Uterus (tissue), 3 donors: ENCODE measurements at regions not wholly inside any gene's neighbourhood (a gene's known extent, or its start where the extent isn't known, plus 50 kb on each side); places are given as distances from the start of the nearest gene placed in this dataset.

Experiments used
- DNase-seq, 2 donors: peaks; one replicate each; pipeline ENCODE4 v3.0.0-alpha.2; 2019 to 2020
- H3K27ac ChIP-seq, 2 donors: fragments of 200-600 bp; sonication (generic); 1 replicate in 1 of 2; 2 replicates in 1 of 2; pipeline ENCODE4 v1.5.1; 2016 to 2018
- H3K27me3 ChIP-seq, 2 donors: fragments of 200-600 bp; sonication (generic); one replicate each; pipeline ENCODE4 v1.5.1; 2018 to 2019; ENCODE audit warnings: control low read depth in 1 of 2
- H3K36me3 ChIP-seq, 2 donors: fragments of 200-600 bp; sonication (generic); one replicate each; pipeline ENCODE4 v1.5.1; 2019; ENCODE audit warnings: control low read depth in 1 of 2
- H3K4me1 ChIP-seq, 2 donors: fragments of 200-600 bp; sonication (generic); one replicate each; pipeline ENCODE4 v1.5.1; 2018 to 2019; ENCODE audit warnings: control low read depth in 1 of 2
- H3K4me3 ChIP-seq, 2 donors: fragments of 200-600 bp; sonication (generic); 1 replicate in 1 of 2; 2 replicates in 1 of 2; pipeline ENCODE4 v1.5.1; 2018 to 2019; ENCODE audit warnings: mild to moderate bottlenecking in 1 of 2
- H3K9me3 ChIP-seq, 2 donors: fragments of 200-600 bp; sonication (generic); one replicate each; pipeline ENCODE4 v1.5.1; 2019; ENCODE audit warnings: control low read depth in 1 of 2
- CTCF ChIP-seq, 4 experiments: fragments of 200-600 bp in 2 of 4; fragments of 450-650 bp in 2 of 4; sonication (generic) in 2 of 4; IDR thresholded peaks; one replicate each; pipeline ENCODE4 v1.5.1; 2016 to 2019; ENCODE audit warnings: antibody characterized with exemption in 4 of 4, mild to moderate bottlenecking in 2 of 4, moderate library complexity in 1 of 4
- POLR2A ChIP-seq, 2 donors: fragments of 450-650 bp; IDR thresholded peaks; one replicate each; pipeline ENCODE4 v1.6.1; 2016; ENCODE audit warnings: antibody characterized with exemption in 2 of 2, mild to moderate bottlenecking in 1 of 2, moderate library complexity in 1 of 2
- intact Hi-C: fragments of 100-400 bp; cut with DNase I; formaldehyde crosslinking; loops from one replicate; pipeline ENCODE4 v1.15.1; 2023; ENCODE audit warnings: low total_unique reads
- donor health status: DM: yes; HTN: yes; CAD: no.

DNA sequence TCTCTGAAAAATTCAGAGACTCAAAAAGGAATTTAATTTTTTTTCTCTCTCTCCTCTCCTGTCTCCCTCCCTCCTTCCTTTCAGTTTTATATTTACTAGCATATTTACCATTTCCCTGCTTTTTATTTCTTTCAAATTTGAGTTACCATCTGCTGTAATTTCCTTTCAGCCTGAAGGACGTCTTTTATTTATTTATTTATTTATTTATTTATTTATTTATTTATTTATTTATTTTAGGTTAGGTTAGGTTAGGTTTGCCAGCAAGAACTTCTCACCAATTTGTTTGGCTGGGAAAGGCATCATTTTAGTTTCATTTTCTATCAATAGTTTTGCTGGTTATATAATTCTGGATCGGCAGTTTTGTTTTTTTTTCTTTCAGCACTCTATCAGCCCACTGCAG, 231.7 kb upstream of the ZRANB2 start:
- intact Hi-C loops, result no loop called here
- H3K36me3 ChIP-seq, result no peaks in the 10 kb centered on the region
- H3K4me3 ChIP-seq, result no peak overlapping the region
- no peaks in the 10 kb centered on the region for H3K27me3 ChIP-seq
- no peak overlapping the region for H3K27ac ChIP-seq
- no peaks in the 10 kb centered on the region for H3K9me3 ChIP-seq
- DNase-seq, result no peak
- no peaks in the 10 kb centered on the region for H3K4me1 ChIP-seq
- TF ChIP-seq POLR2A (IDR thresholded peaks at IDR 0.05) (no peak), CTCF (IDR thresholded peaks at IDR 0.05) (no peak)

DNA sequence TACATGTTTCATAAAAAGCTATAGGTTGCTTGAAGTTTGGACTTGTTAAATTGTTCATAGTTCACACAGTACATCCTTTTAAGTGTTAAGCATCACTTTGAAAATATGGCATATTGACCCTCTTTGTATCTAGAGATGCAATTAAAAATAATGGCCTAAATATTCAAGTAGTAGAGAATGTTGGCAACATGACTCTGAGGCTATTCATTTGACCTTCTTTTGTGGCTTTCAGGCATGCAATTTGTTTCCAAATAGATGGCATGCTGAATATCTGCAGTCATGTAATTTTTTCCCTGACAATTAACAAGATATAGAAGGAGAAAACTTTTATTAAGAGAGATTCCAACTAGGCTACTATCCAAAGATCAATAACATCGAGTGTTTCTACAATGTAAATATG, 230.5 kb upstream of the ZRANB2 start:
- no peaks in the 10 kb centered on the region for H3K27me3 ChIP-seq
- H3K27ac ChIP-seq, result no peak overlapping the region
- H3K9me3 ChIP-seq, result no peaks in the 10 kb centered on the region
- TF ChIP-seq POLR2A (IDR thresholded peaks at IDR 0.05) (no peak), CTCF (IDR thresholded peaks at IDR 0.05) (no peak)
- no peak for DNase-seq
- H3K36me3 ChIP-seq, result no peaks in the 10 kb centered on the region
- no peaks in the 10 kb centered on the region for H3K4me1 ChIP-seq
- no peak overlapping the region for H3K4me3 ChIP-seq
- intact Hi-C loops, result no loop called here

DNA sequence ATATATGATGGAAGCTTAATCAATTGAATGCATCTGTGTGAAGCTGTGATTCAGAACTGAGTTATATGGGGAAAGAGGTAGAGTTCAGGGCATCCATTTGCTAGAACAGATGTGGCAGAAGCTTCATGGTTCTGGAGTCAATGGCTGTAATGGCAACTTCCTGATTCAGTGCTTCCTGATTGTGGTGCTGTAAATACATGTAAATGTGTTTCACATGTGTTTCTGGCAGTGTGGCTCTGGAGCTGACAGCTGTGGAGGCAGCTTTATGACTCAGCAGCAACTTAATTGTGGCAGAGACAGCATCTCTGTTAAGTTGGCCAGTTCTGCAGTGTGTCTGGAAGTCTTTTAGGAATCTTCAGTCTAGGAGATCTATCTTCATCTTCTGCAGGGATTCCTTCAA, 226.6 kb upstream of the ZRANB2 start:
- TF ChIP-seq CTCF (IDR thresholded peaks at IDR 0.05) (no peak), POLR2A (IDR thresholded peaks at IDR 0.05) (no peak)
- Histone ChIP-seq H3K9me3 (no peaks in the 10 kb centered on the region), H3K27ac (no peak overlapping the region), H3K27me3 (no peaks in the 10 kb centered on the region), H3K4me1 (no peaks in the 10 kb centered on the region), H3K4me3 (no peak overlapping the region), H3K36me3 (no peaks in the 10 kb centered on the region)
- intact Hi-C loops, result no loop called here
- DNase-seq, result no peak

GRCh38 chr1:71304125-71304524, 223.3 kb upstream of the ZRANB2 start:
- intact Hi-C loops, result no loop called here
- no peaks in the 10 kb centered on the region for H3K36me3 ChIP-seq
- H3K27ac ChIP-seq, result no peak overlapping the region
- no peaks in the 10 kb centered on the region for H3K27me3 ChIP-seq
- no peak overlapping the region for H3K4me3 ChIP-seq
- H3K9me3 ChIP-seq, result no peaks in the 10 kb centered on the region
- TF ChIP-seq CTCF (IDR thresholded peaks at IDR 0.05) (no peak), POLR2A (IDR thresholded peaks at IDR 0.05) (no peak)
- no peak for DNase-seq
- H3K4me1 ChIP-seq, result no peaks in the 10 kb centered on the region

DNA sequence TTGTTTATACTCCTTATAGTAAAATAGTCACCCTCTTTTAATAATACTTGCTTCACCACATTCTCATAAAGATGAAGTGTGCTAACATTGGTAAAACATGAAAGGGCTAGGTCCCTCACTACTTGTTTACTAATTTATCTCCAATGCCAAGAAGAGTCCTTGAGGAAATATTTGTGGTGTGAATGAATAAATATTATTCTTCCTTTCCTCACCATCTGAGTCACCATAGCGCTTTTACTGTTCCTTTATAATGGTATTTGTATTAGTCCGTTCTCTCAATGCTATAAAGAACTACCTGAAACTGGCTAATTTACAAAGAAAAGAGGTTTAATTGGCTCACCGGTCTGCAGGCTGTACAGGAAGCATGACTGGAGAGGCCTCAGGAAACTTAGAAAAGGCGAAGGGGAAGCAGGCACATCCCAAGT, 222.8 kb upstream of the ZRANB2 start:
- no peak for DNase-seq
- Histone ChIP-seq H3K27ac (no peak overlapping the region), H3K27me3 (no peaks in the 10 kb centered on the region), H3K4me3 (no peak overlapping the region), H3K4me1 (no peaks in the 10 kb centered on the region), H3K36me3 (no peaks in the 10 kb centered on the region), H3K9me3 (no peaks in the 10 kb centered on the region)
- TF ChIP-seq POLR2A (IDR thresholded peaks at IDR 0.05) (no peak), CTCF (IDR thresholded peaks at IDR 0.05) (no peak)
- intact Hi-C loops, result no loop called here
